MG63 (cell line): ENCODE measurements at regions not wholly inside any gene's neighbourhood (a gene's known extent, or its start where the extent isn't known, plus 50 kb on each side); places are given as distances from the start of the nearest gene placed in this dataset.

Experiments used
- DNase-seq: peaks from one replicate; pipeline ENCODE4 v3.0.0-alpha.2; 2020
- H3K27me3 ChIP-seq: fragments of 250-450 bp; sonication (Bioruptor Pico); 2 replicates; pipeline ENCODE4 v1.5.1; 2020; ENCODE audit warnings: mild to moderate bottlenecking, moderate library complexity
- H3K36me3 ChIP-seq: fragments of 250-450 bp; sonication (Bioruptor Pico); 2 replicates; pipeline ENCODE4 v1.5.1; 2020; ENCODE audit warnings: mild to moderate bottlenecking, moderate library complexity
- H3K4me3 ChIP-seq: fragments of 250-450 bp; sonication (Bioruptor Pico); 2 replicates; pipeline ENCODE4 v1.5.1; 2020; ENCODE audit warnings: mild to moderate bottlenecking, moderate library complexity
- H3K9me3 ChIP-seq: fragments of 250-450 bp; sonication (Bioruptor Pico); 2 replicates; pipeline ENCODE4 v1.5.1; 2020; ENCODE audit warnings: mild to moderate bottlenecking, moderate library complexity

- Histone ChIP-seq H3K27me3 (no peaks in the 10 kb centered on the region), H3K9me3 (no peaks in the 10 kb centered on the region; the same call in none of the 2 replicates), H3K36me3 (no peaks in the 10 kb centered on the region), H3K4me3 (no peak overlapping the region)
- DNase-seq, result no peak
Observed at GRCh38 chr19:27689734-27690241, 1523.2 kb downstream of the UQCRFS1 start.

DNA sequence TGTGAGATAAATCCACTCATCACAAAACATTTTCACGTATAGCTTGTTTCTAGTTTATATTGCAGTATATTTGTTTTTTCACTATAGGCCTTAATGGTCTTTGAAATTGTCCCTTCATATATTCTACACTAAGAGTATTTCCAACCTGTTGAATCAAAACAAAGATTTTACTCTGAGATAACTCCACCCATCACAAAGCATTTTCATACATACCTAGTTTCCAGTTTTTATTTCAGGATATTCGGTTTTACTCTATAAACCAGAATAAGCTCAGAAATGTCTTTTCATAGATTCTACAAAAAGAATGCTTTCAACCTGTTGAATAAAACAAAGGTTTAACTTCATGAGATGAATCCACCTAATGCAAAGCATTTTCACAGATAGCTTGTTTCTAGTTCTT is 1528.7 kb downstream of the UQCRFS1 start:
- H3K27me3 ChIP-seq, result no peaks in the 10 kb centered on the region
- no peak overlapping the region for H3K4me3 ChIP-seq
- no peaks in the 10 kb centered on the region; the same call in none of the 2 replicates for H3K9me3 ChIP-seq
- no peak for DNase-seq
- H3K36me3 ChIP-seq, result no peaks in the 10 kb centered on the region

GRCh38 chr19:27681972-27682371 is 1531.0 kb downstream of the UQCRFS1 start:
- no peaks in the 10 kb centered on the region for H3K36me3 ChIP-seq
- no peaks in the 10 kb centered on the region; the same call in 1 of the 2 replicates for H3K9me3 ChIP-seq
- no peaks in the 10 kb centered on the region for H3K27me3 ChIP-seq
- H3K4me3 ChIP-seq, result no peak overlapping the region
- no peak for DNase-seq

GRCh38 chr19:27679905-27680304 is 1533.0 kb downstream of the UQCRFS1 start:
- Histone ChIP-seq H3K9me3 (no peaks in the 10 kb centered on the region), H3K36me3 (no peaks in the 10 kb centered on the region), H3K4me3 (no peak overlapping the region), H3K27me3 (no peaks in the 10 kb centered on the region)
- DNase-seq, result no peak

DNA sequence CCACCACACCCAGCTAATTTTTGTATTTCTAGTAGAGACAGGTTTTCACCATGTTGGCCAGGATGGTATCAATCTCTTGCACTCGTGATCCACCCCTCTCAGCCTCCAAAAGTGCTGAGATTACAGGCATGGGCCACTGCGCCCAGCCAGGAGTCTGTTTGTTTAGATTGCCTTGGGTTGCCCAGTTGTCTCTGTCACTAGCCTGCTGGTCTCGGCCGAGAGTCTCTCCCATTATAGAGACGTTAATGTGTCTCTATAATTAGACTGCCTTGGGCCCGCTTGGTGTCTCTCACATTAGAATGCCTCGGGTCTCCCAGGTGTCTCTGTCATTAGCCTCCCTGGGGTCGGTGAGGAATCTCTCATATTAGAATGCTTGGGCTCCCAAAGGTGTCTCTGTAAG is 1533.6 kb downstream of the UQCRFS1 start:
- no peak overlapping the region for H3K4me3 ChIP-seq
- no peaks in the 10 kb centered on the region for H3K36me3 ChIP-seq
- no peaks in the 10 kb centered on the region for H3K27me3 ChIP-seq
- DNase-seq, result no peak
- H3K9me3 ChIP-seq, result no peaks in the 10 kb centered on the region

DNA sequence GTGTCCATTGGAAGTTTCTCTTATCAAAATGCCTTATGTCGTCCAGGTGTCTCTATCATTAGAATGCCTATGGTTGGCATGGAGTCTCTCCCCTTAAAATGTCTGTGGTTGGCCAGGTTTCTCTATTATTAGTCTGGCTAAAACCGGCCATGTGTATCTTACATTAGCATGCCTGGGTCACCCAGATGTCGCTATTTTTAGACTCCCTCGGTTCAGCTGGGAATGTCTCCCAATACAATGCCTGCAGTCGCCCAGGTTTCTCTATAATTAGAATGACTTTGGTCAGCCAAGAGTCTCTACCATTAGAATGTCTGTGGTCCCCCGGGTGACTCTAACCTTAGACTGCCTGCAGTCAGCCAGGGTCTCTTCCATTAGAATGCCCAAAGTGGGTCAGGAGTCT is 1536.1 kb downstream of the UQCRFS1 start:
- no peak for DNase-seq
- H3K9me3 ChIP-seq, result no peaks in the 10 kb centered on the region
- H3K36me3 ChIP-seq, result no peaks in the 10 kb centered on the region
- H3K4me3 ChIP-seq, result no peak overlapping the region
- no peaks in the 10 kb centered on the region for H3K27me3 ChIP-seq

DNA sequence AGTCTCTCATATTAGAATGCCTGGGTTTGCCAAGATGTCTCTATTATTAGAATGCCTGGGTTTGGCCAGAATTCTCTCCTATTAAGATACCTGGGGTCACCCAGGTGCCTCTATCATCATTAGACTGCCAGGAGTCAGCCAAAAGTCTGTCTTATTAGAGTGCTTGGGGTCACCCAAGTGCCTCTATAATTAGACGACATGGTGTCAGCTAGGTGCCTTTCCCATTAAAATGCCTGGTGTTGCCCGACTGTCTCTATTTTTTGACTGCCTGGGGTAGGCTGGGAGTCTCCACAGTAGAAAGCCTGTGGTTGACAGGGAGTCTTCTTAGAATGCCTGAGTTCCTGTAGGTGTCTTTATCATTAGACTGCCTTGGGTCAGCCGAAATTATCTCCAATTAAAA is 1536.6 kb downstream of the UQCRFS1 start:
- Histone ChIP-seq H3K4me3 (no peak overlapping the region), H3K27me3 (no peaks in the 10 kb centered on the region), H3K9me3 (no peaks in the 10 kb centered on the region), H3K36me3 (no peaks in the 10 kb centered on the region)
- DNase-seq, result no peak

DNA sequence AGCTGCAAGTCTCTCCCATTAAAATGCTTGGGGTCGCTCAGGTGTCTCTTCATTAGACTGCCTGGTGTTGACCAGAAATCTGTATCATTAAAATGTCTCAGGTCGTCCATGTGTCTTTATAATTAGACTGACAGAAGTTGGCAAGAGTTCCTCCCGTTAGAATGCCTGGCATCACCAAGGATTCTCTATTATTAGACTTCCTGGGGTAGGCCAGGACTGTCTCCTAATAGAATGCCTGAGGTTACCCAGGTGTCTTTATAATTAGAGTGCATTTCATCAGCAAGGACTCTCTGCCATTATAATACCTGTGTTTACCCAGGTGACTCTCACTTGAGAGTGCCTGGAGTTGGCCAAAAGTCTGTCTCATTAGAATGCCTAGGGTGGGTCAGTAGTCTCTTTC is 1537.2 kb downstream of the UQCRFS1 start:
- no peaks in the 10 kb centered on the region for H3K27me3 ChIP-seq
- H3K4me3 ChIP-seq, result no peak overlapping the region
- H3K36me3 ChIP-seq, result no peaks in the 10 kb centered on the region
- H3K9me3 ChIP-seq, result no peaks in the 10 kb centered on the region
- DNase-seq, result no peak

GRCh38 chr19:27674701-27675100 is 1538.2 kb downstream of the UQCRFS1 start:
- DNase-seq, result no peak

DNA sequence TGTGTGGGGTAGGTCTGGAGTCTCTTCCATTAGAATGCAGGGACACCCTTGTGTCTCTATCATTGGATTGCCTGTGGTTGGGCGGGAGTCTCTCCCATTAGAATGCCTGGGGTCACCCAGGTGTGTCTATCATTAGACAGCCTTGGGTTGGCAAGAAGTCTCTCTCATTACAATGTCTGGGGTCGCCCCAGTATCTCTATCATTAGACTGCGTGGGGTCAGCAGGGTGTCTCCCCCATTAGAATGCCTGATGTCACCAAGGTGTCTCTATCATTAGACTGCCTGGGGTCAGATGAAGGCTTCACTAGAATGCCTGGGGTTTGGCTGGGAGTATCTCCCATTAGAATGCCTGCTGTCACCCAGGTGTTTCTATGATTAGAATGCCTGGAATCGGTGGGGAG is 1539.0 kb downstream of the UQCRFS1 start:
- DNase-seq, result no peak
- no peaks in the 10 kb centered on the region for H3K27me3 ChIP-seq
- H3K9me3 ChIP-seq, result peaks cover under 1% of the 10 kb centered on the region; the same call in 1 of the 2 replicates
- no peak overlapping the region for H3K4me3 ChIP-seq
- no peaks in the 10 kb centered on the region for H3K36me3 ChIP-seq

More at GRCh38 chr19:27674701-27675100, 1538.2 kb downstream of the UQCRFS1 start:
- H3K27me3 ChIP-seq, result no peaks in the 10 kb centered on the region
- H3K4me3 ChIP-seq, result no peak overlapping the region
- no peaks in the 10 kb centered on the region for H3K9me3 ChIP-seq
- H3K36me3 ChIP-seq, result no peaks in the 10 kb centered on the region

GRCh38 chr19:27672309-27673047 is 1540.5 kb downstream of the UQCRFS1 start:
- Histone ChIP-seq H3K4me3 (no peak overlapping the region), H3K36me3 (no peaks in the 10 kb centered on the region)
- no peak for DNase-seq

DNA sequence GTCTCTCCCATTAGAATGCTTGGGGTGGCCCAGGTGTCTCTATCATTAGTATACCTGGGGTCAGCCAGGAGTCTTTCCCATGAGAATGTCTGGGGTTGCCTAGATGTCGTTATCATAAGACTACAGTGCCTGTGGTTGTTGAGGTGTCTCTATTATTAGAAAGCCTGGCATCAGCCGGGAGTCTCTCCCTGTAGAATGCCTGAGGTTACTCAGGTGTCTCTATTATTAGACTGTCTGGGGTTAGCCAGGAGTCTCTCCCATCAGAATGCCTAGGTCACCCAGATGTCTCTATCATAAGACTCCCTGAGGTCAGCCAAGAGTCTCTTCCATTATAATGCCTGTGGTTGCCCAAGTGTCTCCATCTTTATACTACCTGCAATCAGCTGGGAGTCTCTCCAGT is 1541.1 kb downstream of the UQCRFS1 start:
- Histone ChIP-seq H3K36me3 (no peaks in the 10 kb centered on the region), H3K27me3 (no peaks in the 10 kb centered on the region), H3K4me3 (no peak overlapping the region), H3K9me3 (peaks cover 6% of the 10 kb centered on the region; the same call in 1 of the 2 replicates)
- no peak for DNase-seq

More at GRCh38 chr19:27672309-27673047, 1540.5 kb downstream of the UQCRFS1 start:
- Histone ChIP-seq H3K9me3 (peaks cover 6% of the 10 kb centered on the region; the same call in 1 of the 2 replicates), H3K27me3 (no peaks in the 10 kb centered on the region)

DNA sequence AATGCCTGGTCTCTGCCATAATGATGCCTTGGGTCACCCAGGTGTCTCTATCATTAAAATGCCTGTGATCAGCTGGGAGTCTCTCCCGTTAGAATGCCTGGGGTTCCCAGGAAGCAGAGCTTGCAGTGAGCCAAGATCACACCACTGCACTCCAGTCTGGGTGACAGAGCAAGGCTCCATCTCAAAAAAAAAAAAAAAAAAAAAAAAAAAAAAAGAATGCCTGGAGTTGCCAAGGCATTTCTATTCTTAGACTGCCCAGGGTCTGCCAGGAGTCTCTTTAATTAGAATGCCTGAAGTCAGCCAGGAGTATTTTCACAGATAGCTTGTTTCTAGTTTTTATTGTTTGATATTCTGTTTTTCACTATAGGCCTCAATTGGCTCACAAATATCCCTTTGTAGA is 1552.5 kb downstream of the UQCRFS1 start:
- DNase-seq, result no peak
- Histone ChIP-seq H3K27me3 (no peaks in the 10 kb centered on the region), H3K36me3 (no peaks in the 10 kb centered on the region), H3K9me3 (peaks cover 15% of the 10 kb centered on the region), H3K4me3 (no peak overlapping the region)

- H3K36me3 ChIP-seq, result no peaks in the 10 kb centered on the region
- H3K27me3 ChIP-seq, result no peaks in the 10 kb centered on the region
- peaks cover 11% of the 10 kb centered on the region; the same call in 1 of the 2 replicates for H3K9me3 ChIP-seq
- no peak overlapping the region for H3K4me3 ChIP-seq
- DNase-seq, result no peak
Observed at GRCh38 chr19:27657271-27658051, 1555.5 kb downstream of the UQCRFS1 start.

DNA sequence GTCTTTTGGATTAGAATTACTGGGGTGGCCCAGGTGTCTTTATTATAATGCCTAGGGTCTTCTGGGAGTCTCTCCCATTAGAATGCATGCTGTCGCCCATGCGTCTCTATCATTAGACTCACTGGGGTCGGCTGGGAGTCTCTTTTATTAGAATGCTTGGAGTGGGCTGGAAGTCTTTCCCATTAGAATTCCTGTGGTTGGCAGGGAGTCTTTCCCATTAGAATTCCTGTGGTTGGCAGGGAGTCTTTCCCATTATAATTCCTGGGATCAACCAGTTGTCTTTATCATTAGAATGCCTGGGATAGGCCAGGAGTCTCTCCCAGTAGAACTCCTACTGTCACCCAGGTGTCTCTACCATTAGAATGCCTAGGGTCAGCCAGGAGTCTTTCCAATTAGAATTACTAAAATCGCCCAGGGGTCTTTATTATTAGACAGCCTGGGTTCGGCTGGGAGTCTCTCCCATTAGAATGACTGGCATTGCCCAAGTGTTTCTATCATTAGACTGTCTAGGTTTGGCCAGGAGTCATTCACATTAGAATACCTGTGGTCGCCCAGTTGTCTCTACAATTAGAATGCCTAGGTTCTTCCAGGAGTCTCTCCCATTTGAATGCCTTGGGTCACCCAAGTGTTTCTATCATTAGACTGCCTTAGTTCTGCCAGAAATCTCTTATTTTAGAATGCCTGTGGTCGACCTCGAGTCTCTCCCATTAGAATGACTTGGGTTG is 1558.5 kb downstream of the UQCRFS1 start:
- no peak for DNase-seq
- Histone ChIP-seq H3K27me3 (no peaks in the 10 kb centered on the region), H3K9me3 (0 out of 2 replicates have a peak, but pooled peaks cover 4% of the 10 kb centered on the region), H3K36me3 (no peaks in the 10 kb centered on the region), H3K4me3 (no peak overlapping the region)

DNA sequence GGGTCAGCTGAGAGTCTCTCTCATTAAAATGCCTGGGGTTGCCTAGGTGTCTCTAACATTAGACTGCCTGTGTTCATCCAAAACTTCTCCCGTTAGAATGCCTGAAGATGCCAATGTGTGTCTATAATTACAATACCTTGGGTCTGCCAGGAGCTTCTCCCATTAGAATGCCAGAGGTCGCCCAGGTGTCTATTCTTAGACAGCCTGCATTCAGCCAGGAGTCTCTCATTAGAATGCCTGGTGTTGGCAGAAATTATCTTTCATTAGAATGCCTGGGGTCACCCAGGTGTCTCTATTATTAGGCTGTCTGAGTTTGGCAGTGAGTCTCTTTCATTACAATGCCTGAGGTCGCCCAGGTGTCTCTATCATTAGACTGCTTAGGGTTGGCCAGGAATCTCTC is 1560.2 kb downstream of the UQCRFS1 start:
- H3K4me3 ChIP-seq, result no peak overlapping the region
- no peak for DNase-seq
- H3K9me3 ChIP-seq, result no peaks in the 10 kb centered on the region
- no peaks in the 10 kb centered on the region for H3K36me3 ChIP-seq
- no peaks in the 10 kb centered on the region for H3K27me3 ChIP-seq

- Histone ChIP-seq H3K36me3 (no peaks in the 10 kb centered on the region), H3K4me3 (no peak overlapping the region), H3K27me3 (no peaks in the 10 kb centered on the region), H3K9me3 (no peaks in the 10 kb centered on the region)
- no peak for DNase-seq
Observed at GRCh38 chr19:27652281-27652680, 1560.7 kb downstream of the UQCRFS1 start.
